HG03039 (cell line): ENCODE measurements at regions not wholly inside any gene's neighbourhood (a gene's known extent, or its start where the extent isn't known, plus 50 kb on each side); places are given as distances from the start of the nearest gene placed in this dataset.
"Not testable (repeated sequence)": the region's sequence is repeated elsewhere in the genome, so short reads cannot be mapped to it uniquely, and the experiment has no call there.

Experiments used
- ATAC-seq: cut with Tn5 transposase; IDR thresholded peaks from one replicate; pipeline ENCODE4 v1.9.1; 2021; ENCODE audit warnings: mild to moderate bottlenecking, moderate library complexity; ENCODE audit not compliant: unreplicated experiment

DNA sequence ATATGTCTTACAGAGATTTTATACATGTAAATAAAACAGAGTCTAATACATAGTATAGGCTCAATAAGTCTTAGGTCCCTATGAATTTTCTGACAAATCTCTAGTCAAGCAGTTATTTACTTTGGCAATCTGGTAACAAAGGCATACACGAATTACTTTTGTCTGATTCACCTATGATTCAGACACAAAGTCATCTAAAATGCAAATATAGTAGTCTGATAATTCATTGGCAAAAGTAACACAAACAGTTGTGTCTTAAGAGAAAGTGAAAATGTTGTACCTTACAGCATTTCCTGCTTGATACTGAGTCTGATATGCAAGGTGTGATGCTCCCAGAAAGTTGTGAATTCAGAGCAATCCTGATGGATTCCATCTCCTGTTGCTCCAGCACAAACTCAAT lies 209.4 kb upstream of the PRSS1 start:
- no peak for ATAC-seq

DNA sequence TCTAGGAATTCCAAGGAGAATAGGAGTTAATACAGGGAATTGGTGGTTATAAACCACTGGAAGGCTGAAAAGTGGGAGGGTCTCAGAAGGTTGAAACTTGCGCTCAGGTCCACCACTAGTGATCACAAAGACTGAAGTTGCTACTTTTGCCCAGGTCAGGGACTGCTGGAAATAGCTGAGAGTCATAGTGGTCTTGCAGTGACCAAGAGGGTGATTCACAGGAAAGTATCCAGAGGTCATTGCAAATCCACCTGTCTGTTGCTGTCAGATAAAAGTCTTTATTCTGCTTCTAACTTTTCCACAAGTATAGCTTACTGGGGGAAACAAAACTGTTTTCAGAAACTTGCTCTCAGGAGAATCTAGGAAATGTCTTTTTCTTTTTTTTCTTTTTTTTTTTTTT lies 211.5 kb upstream of the PRSS1 start:
- no peak for ATAC-seq

DNA sequence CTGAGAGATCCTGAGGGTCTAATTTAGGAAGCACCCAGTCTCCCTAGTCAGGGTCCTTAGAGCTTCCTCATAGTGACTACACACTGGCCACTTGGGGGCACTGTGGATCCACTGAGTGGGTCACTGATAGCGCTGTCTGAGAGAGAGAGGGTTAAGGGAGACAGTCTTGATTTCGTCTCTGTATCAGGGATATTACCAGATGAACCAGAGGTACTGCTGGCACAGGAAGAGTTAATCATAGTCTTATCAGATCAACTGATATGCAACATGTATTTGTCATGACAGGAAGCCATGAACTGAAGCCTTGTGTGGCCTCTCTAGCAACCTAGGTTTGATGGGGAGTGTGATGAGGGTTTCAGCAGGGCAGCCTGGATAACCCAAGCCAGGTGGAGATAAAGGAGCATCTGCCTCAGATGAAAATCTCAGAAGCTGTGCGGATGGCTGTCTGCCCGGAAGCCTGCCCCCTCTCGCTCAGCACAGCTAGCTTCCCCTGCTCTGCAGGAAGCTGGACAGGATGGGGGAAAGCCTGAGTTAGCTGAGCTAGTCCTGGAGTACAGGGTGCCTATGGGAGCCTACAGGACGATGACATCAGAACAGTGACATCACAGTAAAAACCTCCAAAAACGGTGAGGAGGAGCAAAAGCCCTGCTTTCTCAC lies 214.0 kb upstream of the PRSS1 start:
- peak; percentile 92 for ATAC-seq

DNA sequence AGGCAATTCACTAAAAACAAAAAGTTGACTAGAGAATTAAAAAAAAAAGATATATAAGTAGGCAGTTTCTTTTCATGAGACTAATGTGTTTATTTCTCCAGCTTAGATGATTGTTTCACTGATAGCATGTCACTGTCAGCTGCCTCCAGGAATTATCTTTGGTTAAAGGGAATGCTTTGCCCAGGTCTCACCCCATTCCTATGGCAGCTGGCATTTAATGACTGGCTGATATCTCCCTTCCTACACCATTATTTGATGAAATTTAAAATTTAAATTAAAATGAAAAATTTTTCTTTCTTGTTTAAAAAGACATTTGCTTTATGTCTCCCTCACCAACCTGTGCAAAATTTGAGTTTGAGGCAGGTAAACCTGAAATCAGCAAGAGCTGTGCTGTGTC lies 214.5 kb upstream of the PRSS1 start:
- ATAC-seq: no peak

DNA sequence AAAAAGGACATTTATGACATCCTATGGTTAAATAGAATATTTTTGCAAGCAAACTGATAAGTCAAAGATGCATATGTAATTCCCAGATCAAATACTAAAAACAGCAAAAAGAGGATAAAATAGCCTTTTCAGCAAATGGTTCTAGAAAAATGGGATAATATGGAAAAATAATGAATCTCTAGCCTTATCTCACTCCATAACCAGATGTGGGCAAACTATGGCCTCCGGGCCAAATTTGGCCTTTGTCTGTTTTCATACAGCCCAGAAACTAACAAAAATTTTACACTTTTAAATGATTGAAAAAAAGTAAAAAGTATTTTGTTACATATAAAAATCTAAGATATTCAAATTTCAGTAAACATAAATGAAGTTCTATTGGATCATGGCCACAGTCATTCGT lies 215.4 kb upstream of the PRSS1 start:
- ATAC-seq: no peak

DNA sequence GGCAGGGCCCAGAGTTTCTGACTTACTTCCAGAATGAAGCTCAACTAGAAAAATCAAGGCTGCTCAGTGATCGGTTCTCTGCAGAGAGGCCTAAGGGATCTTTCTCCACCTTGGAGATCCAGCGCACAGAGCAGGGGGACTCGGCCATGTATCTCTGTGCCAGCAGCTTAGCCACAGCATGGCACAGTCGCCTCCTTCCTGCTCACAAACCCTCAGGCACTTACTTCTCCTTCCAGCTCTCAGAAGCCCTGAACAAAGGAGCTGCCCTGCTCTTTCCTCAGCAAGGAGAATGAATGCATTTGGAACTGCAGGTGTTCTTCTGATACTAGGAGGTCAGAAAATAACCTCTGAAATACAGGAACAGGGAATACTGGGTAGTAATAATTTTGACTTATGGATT lies 219.7 kb upstream of the PRSS1 start:
- no peak for ATAC-seq

DNA sequence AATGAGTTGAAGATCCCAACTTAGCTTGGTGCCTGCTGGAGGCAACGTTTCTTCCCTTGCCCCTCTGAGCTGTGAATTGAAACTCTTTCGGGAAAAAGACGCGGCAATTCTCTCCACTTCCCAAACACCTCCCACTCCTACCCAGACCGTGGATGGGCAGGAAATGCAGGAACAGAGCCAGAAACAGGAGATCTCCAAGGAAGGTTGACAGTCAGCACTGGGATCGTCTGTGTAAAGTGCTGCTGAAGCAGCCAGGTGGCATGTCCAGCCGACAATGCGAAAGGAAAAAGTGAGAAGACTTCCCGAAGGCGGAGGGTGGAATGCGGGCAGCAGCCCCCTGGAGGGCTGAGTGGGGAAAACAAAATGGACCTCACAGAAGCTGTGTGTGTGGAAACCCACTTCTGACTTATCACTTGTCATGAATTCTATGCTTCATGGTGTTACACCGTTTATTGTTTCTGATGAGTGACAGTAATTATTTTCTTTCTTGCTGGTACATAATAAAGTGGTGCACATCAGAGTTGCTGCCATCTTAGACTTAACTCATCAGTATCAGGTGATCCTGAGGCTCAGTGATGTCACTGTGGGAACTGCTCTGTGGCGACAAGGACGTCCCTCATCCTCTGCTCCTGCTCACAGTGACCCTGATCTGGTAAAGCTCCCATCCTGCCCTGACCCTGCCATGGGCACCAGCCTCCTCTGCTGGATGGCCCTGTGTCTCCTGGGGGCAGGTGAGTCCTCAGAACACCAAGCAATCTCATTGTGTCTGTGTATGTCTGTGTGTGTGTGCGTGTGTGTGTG lies 220.5 kb upstream of the PRSS1 start:
- no peak for ATAC-seq

DNA sequence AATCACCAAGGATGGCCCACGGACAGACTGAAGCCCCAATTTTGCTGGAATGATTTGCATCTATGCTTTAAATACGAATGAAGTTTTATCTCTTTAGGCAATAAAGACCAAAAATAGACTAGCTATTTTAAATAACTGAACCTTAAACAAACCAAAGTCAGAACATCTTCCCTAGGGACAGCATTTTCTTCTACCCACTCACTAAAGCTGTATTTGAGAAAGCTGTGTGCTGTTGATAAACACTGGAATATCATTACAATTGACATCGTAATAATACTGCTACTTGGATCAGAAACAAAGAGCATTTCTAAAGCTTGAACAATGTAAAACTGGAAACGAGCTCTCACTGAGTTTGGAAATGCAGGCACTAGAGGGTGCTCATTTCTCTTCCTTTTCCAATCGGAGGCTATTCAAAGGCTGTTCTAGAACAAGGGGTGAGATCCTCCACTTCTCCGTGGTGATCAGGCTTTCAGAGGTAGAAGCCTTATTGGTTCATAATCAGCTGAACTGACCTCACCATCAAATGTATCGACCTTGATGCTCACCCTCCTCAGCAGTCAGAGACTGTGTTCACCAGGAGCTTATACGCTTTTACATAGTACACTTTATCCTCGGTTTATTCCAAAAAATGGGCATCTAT lies 225.3 kb upstream of the PRSS1 start:
- ATAC-seq: no peak

DNA sequence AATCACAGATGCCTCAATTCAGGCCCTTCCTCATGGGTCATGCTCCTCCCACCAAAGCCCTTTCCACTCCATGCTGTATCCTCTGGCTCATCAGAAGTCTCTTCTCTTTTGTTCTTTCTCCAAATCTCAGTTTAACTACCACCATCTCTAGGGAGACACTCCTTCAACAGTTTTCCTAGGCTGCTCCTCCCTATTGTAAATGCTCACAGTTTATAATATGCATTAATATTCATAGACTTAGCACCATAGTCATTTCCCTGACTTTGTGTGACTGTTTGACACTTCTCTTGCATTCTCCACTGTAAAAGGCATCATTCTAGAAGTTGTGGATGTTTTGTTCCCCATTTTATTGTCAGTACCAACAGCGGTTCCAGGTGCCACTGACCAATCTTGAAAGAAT lies 226.5 kb upstream of the PRSS1 start:
- ATAC-seq: no peak

DNA sequence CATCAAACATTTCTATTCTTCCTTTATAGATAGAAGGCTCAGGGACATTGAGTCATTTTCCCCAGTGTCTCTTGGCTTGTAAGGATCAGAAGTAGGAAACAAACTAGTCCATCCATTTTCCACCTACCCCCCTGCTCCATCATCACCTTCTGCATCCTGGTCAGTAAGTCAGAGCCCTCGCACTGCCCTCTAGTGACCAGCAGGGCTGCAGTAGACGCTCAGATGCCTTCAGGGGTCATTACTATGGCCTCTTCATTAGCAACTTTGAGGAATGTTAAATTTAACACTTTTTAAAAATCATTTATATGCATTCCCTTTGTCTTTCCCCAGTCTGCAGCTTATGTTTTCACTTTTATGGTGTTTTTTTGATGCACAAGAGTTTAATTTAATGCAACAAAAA lies 228.4 kb upstream of the PRSS1 start:
- not testable (repeated sequence) for ATAC-seq

DNA sequence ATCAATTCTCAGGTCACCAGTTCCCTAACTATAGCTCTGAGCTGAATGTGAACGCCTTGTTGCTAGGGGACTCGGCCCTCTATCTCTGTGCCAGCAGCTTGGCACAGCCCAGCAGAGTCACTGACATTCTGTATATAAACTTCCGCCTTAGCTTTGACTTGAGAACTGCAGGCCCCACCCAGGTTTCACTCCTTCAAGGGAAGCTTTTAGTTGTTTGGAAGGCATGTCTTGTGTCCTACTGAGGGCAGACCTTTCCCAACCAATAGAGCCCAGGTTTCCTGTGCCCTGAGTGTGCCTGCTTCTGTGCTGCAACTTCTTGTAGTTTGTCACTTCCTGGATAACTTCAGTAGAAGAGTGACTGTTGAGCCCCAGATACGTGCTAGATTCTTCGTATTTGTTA lies 228.8 kb upstream of the PRSS1 start:
- not testable (repeated sequence) for ATAC-seq

DNA sequence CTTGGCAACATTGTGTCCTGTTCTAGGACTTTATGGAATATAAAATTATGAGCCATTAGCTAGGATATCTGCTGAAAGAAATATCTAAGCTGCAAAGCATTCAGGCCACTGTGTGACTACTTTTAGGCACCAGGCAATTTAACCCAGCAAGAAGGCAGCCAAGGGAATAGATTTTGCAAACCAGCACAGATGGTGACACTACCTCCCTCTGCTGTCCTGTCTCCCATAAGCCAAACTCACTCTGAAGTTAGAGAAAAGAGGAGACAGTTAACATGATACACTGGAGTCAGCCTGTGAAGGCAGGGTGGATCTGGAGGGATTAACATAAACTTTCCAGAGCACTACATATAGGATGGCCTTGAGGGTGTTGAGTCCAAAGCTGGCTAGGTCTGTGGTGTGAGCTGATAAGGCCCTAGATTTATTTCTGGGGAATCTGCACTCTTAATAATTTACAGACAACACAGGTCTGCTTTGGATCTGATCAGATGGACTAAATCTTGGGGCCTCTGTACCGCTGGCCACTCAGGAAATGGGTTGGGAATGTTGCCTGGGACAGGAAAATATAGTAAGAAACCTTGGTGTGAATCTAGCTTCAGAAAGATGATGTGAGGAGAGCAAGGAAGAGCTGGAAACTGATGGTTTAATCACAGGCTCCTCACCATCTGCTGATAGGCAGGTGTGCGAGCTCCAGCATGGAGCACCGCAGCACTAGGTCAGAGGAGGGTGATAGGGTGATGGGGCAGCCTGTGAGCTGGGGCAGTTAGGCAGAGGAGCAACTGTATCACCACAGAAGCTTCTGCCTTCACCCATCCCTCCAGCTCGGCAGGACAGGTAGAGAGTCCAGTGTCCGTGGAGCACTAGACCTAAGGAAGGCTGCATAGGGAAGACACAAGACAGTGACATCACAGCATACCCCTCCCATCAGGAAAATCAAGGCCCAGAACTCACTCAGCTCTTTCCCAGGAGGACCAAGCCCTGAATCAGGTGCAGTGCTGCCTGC lies 229.9 kb upstream of the PRSS1 start:
- no peak for ATAC-seq

DNA sequence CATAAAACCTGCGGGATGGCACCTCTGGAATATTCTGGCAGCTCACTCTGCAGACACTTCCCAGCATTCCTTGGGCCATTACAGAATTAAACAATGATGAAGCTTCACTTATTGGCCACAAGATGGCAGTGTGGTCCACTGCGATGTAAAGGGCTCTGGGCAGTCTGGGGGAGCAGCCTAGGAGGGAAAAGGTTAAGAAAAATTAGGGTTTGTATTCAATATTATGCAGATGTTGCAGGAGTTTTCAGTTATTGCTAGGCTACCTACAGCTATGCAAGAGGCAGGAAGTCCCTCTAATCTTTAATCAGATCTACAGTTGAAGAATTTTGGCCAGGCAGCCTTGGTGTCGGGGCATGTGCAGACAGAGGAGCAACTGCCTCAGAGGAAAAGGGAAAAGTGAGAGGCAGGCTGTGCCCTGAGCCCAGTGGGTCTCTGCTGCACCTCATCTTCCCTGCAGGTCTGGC lies 233.2 kb upstream of the PRSS1 start:
- peak; percentile 90 for ATAC-seq

DNA sequence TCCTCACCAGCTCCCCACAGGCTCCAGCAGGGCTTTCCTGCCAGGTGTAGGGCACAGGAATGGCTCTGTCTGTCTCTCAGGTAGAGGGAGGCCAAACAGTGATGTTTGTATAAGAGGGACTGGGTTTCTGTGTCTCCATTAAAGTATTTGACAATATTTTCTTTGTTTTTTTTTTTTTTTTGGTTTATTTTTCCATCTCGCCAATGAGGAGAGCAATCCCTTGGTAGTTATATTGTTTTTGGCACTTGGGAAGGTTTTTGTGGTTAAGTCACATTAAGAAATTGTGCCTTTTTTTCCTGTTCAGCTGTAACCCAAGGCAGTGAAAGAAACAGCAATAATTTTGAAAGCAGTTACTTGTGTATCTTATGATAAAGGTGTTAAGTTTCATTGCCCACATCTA lies 234.6 kb upstream of the PRSS1 start:
- ATAC-seq: not testable (repeated sequence)

DNA sequence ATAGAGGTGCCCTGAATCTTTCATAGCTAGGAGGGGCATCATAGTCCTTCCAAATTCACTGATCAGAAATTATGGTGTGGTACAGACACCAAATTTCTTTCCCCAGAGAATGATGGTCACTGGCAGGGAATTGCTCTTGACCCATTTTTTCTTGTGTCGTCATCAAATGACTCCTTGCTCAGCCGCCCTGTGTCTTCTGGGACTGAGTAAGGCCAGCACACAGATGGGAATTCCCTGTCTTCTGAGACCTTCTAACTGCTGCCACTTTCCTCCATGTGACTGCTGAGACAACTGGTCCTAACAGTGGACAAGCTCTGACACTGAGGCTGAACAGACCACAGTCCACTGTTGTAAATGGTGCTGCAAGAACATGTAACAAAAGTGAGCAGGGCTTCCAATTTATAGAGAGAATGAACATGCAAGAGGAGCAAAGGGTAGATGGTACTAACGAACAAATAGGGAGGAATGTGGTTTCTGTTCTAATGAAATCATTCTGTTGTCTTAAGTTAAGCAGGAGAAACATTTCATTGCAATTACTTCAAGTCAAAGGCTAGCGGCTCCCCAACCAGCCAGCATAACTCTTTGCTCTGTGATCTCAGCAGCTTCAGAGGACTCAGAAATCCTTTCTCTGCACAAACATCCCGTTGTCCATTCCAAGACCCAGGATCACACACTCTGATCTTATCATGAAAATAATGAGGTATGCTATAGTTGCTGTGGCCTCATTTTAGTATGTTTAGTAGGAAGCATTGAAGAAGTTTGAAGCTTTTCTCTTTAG lies 235.9 kb upstream of the PRSS1 start:
- no peak for ATAC-seq

DNA sequence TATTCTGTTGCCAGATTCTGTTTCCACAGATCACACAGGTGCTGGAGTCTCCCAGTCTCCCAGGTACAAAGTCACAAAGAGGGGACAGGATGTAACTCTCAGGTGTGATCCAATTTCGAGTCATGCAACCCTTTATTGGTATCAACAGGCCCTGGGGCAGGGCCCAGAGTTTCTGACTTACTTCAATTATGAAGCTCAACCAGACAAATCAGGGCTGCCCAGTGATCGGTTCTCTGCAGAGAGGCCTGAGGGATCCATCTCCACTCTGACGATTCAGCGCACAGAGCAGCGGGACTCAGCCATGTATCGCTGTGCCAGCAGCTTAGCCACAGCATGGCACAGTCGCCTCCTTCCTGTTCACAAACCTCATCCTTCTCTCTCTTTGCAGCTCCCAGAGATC lies 237.5 kb upstream of the PRSS1 start:
- ATAC-seq: no peak

DNA sequence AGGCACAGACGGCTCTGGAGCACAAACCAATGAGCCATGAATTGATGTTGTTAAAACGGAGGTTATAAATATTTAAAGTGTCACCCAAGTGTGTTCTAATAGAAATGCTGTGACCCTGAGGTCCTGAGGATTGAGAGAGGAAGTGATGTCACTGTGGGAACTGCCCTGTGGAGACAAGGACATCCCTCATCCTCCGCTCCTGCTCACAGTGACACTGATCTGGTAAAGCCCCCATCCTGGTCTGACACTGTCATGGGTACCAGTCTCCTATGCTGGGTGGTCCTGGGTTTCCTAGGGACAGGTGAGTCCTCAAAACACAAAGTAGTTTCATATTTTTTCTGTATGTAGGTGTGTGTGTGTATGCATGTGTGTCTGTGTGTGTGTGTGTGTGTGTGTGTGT lies 237.9 kb upstream of the PRSS1 start:
- ATAC-seq: no peak

DNA sequence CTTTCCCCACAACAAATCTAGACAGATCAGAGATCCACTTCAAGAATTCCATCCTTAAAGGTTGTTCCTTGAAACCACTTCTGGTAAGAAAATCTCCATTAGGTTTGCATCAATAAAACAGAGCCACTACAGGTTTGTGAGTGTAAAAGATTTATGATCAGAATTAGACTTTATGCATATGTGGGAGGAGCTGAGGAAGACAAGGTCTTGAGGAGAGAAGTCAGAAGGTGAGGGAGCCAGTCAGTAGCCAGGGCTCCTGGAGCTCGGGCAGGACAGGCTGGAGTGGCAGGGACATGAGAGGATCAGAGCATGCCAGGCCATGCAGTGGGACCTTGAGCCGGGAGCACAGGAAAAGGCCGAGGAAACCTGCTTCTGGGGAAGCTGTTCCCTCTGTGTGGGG lies 240.0 kb upstream of the PRSS1 start:
- ATAC-seq: not testable (repeated sequence)

DNA sequence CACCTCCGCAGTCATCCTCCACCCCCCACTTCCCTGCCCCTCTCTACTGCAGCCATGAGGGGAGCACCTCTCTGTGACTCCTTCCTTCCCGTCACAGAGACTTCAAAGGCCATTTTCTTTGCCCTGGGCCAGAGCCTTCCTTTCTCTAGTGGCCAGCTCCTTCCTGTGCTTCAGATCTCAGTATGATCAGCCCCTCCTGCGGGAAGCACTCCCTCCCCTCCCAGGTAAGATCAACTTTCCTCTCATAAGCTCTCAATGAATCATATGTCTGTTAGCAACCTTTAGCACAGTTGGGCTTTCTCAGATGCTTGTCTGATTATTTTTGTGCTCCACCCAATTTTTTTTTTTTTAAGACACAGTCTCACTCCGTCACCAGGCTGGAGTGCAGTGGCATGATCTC lies 241.0 kb upstream of the PRSS1 start:
- no peak for ATAC-seq

DNA sequence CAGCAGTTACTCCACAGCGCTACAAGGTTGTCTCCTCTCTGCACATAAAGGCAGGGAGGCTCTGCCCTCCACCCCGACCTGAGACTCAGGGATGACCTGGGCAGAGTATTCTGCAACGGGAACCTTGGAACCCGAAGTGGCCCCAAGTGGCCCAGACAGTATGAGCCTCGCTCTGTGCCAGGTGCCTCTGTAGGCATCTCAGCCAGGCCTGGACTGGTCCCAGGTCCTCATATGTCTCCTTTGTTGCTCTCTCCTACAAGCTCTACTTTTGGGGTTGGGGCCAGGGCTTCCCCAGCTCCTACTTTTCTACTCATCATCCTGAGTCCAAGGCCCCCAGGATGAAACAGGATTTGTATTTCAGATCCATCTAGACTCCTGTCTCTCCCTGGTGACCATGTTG lies 241.5 kb upstream of the PRSS1 start:
- no peak for ATAC-seq
